ENCODE measurements at regions not wholly inside any gene's neighbourhood (a gene's known extent, or its start where the extent isn't known, plus 50 kb on each side); places are given as distances from the start of the nearest gene placed in this dataset.

DNA sequence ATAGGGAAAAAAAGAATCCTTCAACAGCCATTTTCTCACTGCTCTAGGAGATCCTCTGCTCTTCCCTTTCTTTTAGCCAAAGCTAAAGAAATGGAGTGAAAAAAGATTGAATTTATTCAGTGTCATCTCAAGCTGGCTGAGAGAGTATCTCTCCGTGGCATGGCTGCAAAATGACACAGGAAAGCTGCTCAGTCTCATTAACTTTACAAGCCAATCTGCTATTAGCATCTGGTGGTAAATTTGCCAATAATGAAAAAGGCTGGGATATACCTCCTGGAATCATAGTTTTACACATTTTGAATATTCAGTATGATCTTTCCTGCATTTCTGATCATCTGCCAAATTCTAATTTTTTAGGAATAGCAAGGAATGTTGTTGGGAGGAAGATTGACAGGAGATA lies 176.8 kb upstream of the CHRM3 start:
- no peak overlapping the region for H3K4me3 ChIP-seq (ENCODE audit: low read length)
- TF ChIP-seq ZNF274 (IDR thresholded peaks at IDR 0.05; ENCODE audit: low read depth, low read length): no peak

DNA sequence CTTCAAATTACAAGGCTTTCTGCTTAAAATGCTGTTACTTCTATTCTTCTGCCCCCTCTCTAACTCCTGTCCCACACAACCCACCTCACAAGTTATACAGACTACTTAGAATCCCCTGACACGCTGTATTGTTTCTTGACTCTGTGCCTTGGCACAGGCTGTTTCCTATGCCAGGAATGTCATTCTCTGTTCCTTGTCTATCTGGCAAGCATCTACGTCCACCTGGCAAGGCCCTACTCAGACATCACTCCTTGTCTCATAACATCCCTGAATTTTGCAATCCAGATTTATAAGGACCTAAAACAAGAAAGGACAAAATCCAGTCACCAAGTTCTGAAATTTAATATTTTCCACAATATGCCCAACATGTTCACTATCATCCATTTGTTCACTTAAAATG lies 182.0 kb upstream of the CHRM3 start:
- no peak for TF ChIP-seq ZNF274 (IDR thresholded peaks at IDR 0.05; ENCODE audit: low read depth, low read length)
- no peak overlapping the region for H3K4me3 ChIP-seq (ENCODE audit: low read length)

DNA sequence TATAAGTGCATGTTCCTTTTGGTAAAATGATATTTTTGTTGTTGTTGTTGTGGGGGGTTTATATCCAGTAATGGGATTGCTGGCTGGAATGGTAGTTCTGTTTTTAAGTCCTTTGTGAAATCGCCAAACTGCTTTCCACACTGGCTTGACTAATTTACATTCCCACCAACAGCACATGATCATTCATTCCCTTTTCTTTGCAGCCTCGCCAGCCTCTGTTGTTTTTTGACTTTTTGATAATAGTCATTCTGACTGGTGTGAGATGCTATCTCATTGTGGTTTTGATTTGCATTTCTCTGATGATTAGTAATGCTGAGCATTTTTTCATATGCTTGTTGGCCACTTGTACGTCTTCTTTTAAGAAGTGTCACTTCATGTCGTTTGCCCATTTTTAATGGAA lies 188.5 kb upstream of the CHRM3 start:
- no peak for TF ChIP-seq ZNF274 (IDR thresholded peaks at IDR 0.05; ENCODE audit: low read depth, low read length)
- H3K4me3 ChIP-seq (ENCODE audit: low read length): no peak overlapping the region

DNA sequence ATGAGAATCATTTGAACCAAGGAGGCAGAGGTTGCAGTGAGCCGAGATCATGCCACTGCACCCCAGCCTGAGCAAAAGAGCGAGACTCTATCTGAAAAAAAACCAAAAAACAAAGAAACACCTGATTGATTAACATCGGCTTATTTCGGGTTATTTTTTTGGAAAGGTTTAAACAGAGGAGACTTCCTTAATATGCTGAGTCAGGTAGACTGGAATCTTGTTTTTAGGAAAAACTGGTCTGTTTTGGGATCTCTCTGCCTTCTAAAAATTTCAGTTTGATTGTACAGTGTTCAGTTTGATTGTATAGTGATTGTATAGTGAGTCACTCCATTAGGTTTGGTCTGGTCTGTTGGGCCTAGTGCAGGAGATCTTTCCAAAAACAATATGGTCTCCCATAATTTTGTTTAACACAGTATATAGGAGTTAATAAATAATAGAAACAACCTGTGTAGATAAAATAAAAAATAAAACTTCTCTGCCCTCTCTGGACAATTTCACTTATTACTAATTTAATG lies 196.3 kb upstream of the CHRM3 start:
- no peak overlapping the region for H3K4me3 ChIP-seq (ENCODE audit: low read length)

DNA sequence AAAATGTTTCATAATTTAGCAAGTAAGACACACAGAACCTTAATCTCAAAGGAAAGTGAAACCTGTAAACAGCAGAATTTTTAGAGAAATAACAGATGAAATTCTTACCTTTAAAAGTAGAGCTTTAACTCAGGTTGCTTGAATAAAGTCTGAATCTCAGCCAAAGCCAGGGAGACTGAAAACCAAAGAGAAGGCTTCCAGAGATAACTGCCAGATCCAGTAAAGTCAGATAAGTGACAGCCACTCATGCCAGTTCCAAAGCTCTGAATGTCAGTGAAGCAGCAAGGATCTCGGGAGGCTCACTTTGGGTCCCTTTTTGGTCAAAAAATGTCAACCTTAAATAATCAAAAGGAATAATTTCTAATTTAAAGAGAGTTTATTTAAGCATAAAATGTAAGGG lies 199.9 kb upstream of the CHRM3 start:
- H3K4me3 ChIP-seq (ENCODE audit: low read length): no peak overlapping the region
- TF ChIP-seq ZNF274 (IDR thresholded peaks at IDR 0.05; ENCODE audit: low read depth, low read length): no peak

More for the DNA sequence above, 196.3 kb upstream of the CHRM3 start:
- no peak for TF ChIP-seq ZNF274 (IDR thresholded peaks at IDR 0.05; ENCODE audit: low read depth, low read length)

DNA sequence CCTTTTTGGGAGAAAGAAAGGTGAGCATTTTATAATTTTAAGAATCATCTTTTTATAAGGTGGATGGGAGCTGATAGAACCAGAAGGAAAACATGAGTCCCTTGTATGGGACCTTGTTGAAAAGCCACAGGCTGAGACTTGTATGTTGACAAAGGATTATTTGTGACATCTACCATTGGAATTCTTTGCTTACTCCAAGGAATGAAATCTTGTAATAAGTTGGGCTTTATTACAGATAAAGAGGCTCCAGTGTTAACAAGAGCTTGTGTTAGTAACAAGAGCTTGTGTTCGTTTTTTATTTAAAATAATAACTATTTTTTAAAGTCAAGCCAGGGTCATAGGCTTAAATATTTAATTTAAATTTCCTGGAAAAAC lies 201.1 kb upstream of the CHRM3 start:
- no peak overlapping the region for H3K4me3 ChIP-seq (ENCODE audit: low read length)
- TF ChIP-seq ZNF274 (IDR thresholded peaks at IDR 0.05; ENCODE audit: low read depth, low read length): no peak

DNA sequence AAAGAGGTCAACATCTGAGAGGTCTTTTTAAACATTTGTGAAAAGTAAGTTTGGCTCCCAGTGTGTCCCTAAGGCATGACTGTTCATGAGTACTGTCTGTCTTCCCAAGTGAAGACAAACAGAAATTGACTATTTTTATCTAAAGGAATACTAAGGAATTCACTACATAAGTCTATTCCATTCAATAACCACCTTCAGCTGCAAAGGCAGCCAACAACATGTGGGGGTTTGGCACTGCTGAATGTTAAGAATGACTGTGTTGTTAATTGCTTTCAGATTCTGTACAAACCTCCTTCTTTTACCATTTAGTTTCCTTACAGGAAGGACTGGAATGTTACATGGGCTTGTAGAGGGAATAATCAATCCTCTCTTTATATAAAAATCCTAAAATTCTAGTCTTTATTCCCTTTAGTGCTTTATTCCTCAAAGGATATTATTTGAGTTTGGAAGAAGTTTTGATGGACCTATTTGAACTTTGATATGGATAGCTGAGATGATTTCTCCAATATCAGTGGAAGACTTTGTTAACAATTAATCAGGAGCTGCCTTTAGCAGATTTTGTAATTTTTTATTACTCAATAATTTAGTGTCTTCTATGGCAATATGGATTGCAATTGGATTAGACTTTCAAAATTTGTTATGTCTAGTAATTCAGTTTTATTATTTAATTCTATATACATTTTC lies 201.7 kb upstream of the CHRM3 start:
- H3K4me3 ChIP-seq (ENCODE audit: low read length): no peak overlapping the region
- no peak for TF ChIP-seq ZNF274 (IDR thresholded peaks at IDR 0.05; ENCODE audit: low read depth, low read length)

DNA sequence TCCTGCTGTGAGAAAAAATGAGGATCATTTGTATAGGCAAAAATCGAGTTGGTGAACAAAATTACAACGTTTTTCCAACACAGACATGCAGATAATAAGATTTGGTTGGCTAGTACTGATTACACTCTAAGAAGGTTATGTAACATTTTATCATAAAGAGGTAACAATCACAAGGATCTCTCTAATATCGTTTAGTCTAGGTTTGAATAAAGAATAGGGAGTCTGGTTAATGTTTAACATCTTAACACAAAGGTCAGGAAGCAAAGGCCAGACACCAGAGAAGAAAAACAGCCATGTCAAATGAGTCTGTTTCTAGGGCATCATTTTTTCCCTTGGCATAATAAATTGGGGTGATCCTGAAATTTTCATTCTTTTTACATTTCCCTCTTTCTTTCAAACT lies 207.4 kb upstream of the CHRM3 start:
- H3K4me3 ChIP-seq (ENCODE audit: low read length): no peak overlapping the region
- no peak for TF ChIP-seq ZNF274 (IDR thresholded peaks at IDR 0.05; ENCODE audit: low read depth, low read length)

DNA sequence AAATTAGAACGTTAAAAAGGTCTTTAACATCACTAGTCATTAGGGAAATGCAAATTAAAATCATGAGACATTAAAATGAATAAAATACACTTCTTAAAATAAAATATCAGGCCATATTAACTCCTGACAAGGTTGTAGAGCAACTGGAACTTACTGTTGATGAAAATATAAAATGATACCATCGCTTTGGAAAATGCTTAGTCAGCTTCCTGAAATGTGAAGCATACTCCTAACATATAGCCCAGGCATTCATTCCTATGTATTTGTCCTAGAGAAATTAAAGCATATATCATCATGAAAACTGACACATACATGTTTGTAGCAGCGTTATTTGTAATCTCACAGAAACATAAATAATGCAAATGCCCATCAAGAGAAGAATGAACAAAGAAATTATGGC lies 211.5 kb upstream of the CHRM3 start:
- H3K4me3 ChIP-seq (ENCODE audit: low read length): no peak overlapping the region
- TF ChIP-seq ZNF274 (IDR thresholded peaks at IDR 0.05; ENCODE audit: low read depth, low read length): no peak

DNA sequence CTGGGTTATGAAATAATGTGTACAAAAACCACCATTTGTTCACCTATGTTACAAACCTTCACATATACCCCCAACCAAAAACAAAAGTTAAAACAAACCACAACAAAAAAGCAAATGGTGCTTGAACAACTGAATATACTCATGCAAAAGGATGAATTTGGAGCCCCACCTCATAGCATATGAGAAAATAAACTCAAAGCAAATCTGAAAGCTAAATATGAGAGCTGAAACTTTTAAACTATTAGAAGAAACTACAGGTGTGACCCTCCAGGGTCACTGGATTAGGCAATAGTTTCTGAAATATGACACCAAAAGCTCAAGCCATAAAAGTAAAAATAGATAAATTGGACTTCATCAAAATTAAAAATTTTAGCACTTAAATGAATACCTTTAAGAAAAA lies 215.5 kb upstream of the CHRM3 start:
- H3K4me3 ChIP-seq (ENCODE audit: low read length): no peak overlapping the region
- no peak for TF ChIP-seq ZNF274 (IDR thresholded peaks at IDR 0.05; ENCODE audit: low read depth, low read length)

DNA sequence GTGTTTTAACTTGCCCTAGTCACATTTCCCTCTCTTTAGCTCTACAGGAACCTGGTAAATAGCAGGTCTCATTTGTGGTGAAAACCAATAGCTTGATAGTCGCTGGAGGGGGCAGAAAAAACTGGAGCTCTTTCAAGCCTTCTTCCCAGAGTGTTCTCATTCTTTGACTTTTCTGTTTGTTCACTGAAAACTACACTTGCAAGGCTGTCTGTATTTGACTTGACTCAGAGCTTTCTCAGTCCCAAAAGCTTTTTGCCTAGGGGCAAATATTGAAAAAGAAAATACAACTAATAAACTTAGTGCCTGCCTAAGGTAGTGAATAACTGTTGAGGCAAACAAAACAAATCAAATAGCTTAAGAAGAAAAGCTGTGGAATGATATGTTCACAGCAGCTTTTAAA lies 217.1 kb upstream of the CHRM3 start:
- TF ChIP-seq ZNF274 (IDR thresholded peaks at IDR 0.05; ENCODE audit: low read depth, low read length): no peak
- no peak overlapping the region for H3K4me3 ChIP-seq (ENCODE audit: low read length)

DNA sequence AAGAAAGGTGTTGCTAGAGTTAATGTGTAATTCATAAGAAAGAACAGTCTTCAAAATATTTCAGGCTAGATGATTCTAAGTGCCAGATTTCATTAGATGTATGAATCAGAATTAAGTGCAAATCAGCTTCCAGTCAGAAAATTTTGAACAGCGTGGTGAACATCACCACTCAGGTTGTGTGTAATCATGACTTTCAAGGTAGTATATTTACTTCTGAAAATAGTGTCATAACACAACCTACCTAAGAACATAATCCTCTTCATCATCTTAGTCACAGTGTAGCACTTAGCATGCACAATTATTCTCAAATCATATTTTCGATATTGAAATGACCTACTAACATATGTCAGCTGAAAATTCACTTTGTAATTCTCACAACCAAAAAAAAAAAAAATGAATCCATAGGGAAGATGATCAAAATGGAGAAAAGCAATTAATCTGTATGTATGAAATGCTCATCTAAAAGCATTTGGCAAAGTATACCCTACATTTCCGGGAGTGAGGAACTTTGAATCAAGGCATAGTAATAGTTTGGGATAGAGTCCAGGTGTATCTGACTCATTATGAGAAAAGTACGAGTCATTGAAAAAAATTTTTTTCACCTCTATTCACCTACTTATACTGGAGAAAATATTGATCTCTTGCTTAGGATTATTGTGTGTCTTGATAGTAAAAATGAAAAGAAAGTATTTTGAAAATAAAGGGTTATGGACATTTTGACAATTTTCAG lies 221.8 kb upstream of the CHRM3 start:
- H3K4me3 ChIP-seq (ENCODE audit: low read length): no peak overlapping the region
- TF ChIP-seq ZNF274 (IDR thresholded peaks at IDR 0.05; ENCODE audit: low read depth, low read length): no peak

DNA sequence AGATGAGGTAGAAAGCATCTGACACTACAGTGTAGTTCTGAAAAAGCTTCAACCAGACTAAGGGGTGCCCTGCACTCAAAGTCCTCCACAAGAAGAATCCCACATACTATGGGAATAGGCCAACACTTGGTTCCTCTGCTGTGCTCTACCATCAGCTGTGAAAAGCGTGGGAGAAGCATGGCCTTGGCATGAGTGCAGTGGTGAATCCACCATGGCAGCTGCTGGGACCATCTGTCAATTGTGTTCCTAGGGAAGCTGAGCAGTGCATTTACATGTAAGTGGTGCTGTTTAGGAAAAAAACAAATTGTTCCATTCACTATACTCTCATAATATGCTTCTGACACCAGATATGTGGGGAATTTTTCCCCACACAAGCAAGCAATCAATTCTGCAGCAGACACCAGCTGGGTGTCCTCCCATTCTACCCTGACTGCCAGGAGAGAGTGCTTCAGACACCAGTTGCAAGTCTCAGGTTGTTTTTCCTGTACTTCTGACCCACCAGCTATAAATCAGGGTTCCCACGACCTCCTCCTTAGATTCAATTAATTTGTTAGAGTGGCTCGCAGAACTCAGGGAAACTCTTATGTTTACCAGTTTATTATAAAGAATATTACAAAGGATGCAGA lies 230.8 kb upstream of the CHRM3 start:
- H3K4me3 ChIP-seq (ENCODE audit: low read length): no peak overlapping the region
- TF ChIP-seq ZNF274 (IDR thresholded peaks at IDR 0.05; ENCODE audit: low read depth, low read length): no peak

DNA sequence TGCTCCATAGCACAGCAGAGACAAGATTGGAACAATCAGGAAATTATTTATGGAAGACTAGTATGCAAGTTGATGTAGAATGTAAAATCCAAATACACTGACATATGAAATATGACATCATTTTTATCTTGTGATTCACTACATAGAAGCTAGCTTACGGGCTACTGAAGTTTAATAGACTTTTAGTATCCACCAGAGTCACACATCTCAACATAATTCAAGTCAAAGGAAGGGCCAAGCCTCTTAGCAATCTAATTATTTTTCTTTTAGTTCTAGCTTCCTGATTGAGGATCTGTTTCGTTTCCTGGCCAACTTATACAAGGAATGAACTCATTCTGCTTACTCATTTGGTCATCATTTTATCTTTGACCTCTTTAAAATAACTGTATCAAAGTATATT lies 234.4 kb upstream of the CHRM3 start:
- H3K4me3 ChIP-seq (ENCODE audit: low read length): no peak overlapping the region
- TF ChIP-seq ZNF274 (IDR thresholded peaks at IDR 0.05; ENCODE audit: low read depth, low read length): no peak

DNA sequence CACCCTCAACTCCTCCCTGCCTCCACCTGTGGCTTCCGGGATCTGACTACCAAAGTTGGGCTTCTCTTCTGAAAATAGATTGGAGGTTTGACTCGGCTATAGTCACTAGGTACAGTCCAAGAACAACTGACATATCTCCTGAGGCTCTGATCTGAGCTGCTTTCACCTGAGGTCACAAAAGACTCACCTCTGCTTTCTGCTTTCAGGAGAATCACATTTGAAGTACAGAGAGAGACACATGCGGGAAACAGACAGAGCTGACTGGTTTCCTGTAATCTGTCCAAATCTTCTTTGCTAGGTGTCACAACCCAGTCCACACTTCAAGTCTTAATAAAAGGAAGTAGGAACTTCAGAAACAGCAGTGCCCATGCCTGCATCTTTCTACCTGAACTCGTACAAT lies 245.4 kb upstream of the CHRM3 start:
- H3K4me3 ChIP-seq (ENCODE audit: low read length): no peak overlapping the region
- no peak for TF ChIP-seq ZNF274 (IDR thresholded peaks at IDR 0.05; ENCODE audit: low read depth, low read length)
